ENCODE measurements at regions not wholly inside any gene's neighbourhood (a gene's known extent, or its start where the extent isn't known, plus 50 kb on each side); places are given as distances from the start of the nearest gene placed in this dataset.
"Not testable (repeated sequence)": the region's sequence is repeated elsewhere in the genome, so short reads cannot be mapped to it uniquely, and the experiment has no call there.

DNA sequence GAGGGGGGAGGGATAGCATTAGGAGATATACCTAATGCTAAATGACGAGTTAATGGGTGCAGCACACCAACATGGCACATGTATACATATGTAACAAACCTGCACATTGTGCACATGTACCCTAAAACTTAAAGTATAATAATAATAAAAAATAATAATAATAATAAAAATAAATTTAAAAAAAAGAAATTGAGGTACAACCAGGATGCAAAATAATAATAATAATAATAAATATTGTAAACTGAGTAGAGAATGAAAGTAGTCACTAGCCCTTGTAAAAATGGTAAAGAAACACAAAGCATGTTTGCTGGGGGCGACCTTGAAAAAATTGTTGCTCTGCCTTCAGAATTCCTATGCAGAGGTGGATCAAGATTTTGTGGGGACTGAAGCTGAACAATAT lies 249.7 kb upstream of the RBMS3 start:
- H3K36me3 ChIP-seq (ENCODE audit: insufficient read depth); H3K27ac Mint-ChIP-seq; H4K20me1 ChIP-seq (replicated peaks; ENCODE audit: insufficient read depth); H3K4me3 Mint-ChIP-seq; H3K4me3 ChIP-seq; H3K4me1 Mint-ChIP-seq; H3K27ac ChIP-seq (ENCODE audit: low read depth); H3K4me1 ChIP-seq (ENCODE audit: insufficient read depth); H3K4me2 ChIP-seq; ATAC-seq; H3K27me3 ChIP-seq (ENCODE audit: insufficient read depth); H3F3A ChIP-seq (replicated peaks; ENCODE audit: low read depth); H3K9me3 Mint-ChIP-seq; H3K79me2 ChIP-seq (replicated peaks; ENCODE audit: insufficient read depth); H3K9me2 ChIP-seq (ENCODE audit: insufficient read depth); H3K36me3 Mint-ChIP-seq (ENCODE audit: low read depth); H3K27me3 Mint-ChIP-seq (ENCODE audit: insufficient read depth, low read depth, poor library complexity); DNase-seq (ENCODE audit: low spot score); H2AFZ ChIP-seq: not testable (repeated sequence)

DNA sequence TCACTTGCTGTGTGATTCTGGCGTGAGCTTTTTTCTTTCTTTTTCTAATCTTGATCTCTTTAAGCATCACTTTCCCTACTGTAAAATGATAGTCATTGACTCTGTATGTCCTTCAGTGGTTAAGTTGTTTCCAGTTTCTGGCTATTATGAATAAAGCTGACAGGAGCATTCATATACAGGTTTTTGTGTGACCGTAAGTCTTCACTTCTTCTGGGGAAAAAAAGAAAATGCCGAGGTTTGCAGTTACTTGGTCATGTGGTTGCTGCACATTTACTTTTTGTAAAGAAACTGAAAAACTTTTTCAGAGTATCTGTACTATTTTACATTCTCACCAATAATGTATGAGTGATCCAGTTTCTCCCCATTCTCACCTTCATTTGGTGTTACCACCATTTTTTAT lies 247.4 kb upstream of the RBMS3 start:
- Histone ChIP-seq H3K4me1 (ENCODE audit: insufficient read depth) (no peaks in the 10 kb centered on the region), H3K27me3 (ENCODE audit: insufficient read depth) (no peaks in the 10 kb centered on the region), H3F3A (replicated peaks; ENCODE audit: low read depth) (no peaks in the 10 kb centered on the region), H3K4me3 (no peak overlapping the region), H3K9me2 (ENCODE audit: insufficient read depth) (no peaks in the 10 kb centered on the region), H3K36me3 (ENCODE audit: insufficient read depth) (no peaks in the 10 kb centered on the region), H3K27ac (ENCODE audit: low read depth) (no peak overlapping the region), H3K79me2 (replicated peaks; ENCODE audit: insufficient read depth) (no peaks in the 10 kb centered on the region), H4K20me1 (replicated peaks; ENCODE audit: insufficient read depth) (no peaks in the 10 kb centered on the region), H3K4me2 (no peak overlapping the region), H2AFZ (no peak overlapping the region)
- Mint-ChIP-seq H3K27me3 (ENCODE audit: insufficient read depth, low read depth, poor library complexity) (no peaks in the 10 kb centered on the region), H3K27ac (no peak overlapping the region), H3K36me3 (ENCODE audit: low read depth) (no peaks in the 10 kb centered on the region), H3K9me3 (no peaks in the 10 kb centered on the region; the same call in 2 of the 3 replicates), H3K4me1 (no peaks in the 10 kb centered on the region), H3K4me3 (no peak overlapping the region)
- DNase-seq (ENCODE audit: low spot score) (no peak), ATAC-seq (no peak)
- TF ChIP-seq REST (IDR thresholded peaks at IDR 0.05; ENCODE audit: unreplicated experiment) (no peak), EZH2 (IDR thresholded peaks at IDR 0.05; ENCODE audit: low read depth, unreplicated experiment) (no peak), EZH2phosphoT487 (IDR thresholded peaks at IDR 0.05; ENCODE audit: unreplicated experiment) (no peak), ZNF462 (CRISPR knock-in tag; IDR thresholded peaks at IDR 0.05) (no peak), ETS1 (IDR thresholded peaks at IDR 0.05) (no peak), POLR2AphosphoS5 (IDR thresholded peaks at IDR 0.05; ENCODE audit: low read depth) (no peak), CREB1 (CRISPR knock-in tag; IDR thresholded peaks at IDR 0.05; ENCODE audit: low read depth) (no peak), STAT1 (IDR thresholded peaks at IDR 0.05; ENCODE audit: unreplicated experiment) (no peak), ZNF114 (CRISPR knock-in tag; IDR thresholded peaks at IDR 0.05) (no peak), JUNB (IDR thresholded peaks at IDR 0.05; ENCODE audit: unreplicated experiment) (no peak)
- TF ChIP-seq, protein P1, sequence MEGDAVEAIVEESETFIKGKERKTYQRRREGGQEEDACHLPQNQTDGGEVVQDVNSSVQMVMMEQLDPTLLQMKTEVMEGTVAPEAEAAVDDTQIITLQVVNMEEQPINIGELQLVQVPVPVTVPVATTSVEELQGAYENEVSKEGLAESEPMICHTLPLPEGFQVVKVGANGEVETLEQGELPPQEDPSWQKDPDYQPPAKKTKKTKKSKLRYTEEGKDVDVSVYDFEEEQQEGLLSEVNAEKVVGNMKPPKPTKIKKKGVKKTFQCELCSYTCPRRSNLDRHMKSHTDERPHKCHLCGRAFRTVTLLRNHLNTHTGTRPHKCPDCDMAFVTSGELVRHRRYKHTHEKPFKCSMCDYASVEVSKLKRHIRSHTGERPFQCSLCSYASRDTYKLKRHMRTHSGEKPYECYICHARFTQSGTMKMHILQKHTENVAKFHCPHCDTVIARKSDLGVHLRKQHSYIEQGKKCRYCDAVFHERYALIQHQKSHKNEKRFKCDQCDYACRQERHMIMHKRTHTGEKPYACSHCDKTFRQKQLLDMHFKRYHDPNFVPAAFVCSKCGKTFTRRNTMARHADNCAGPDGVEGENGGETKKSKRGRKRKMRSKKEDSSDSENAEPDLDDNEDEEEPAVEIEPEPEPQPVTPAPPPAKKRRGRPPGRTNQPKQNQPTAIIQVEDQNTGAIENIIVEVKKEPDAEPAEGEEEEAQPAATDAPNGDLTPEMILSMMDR (conservative IDR thresholded peaks at IDR 0.05; ENCODE audit: low read depth in 2 of 2) = no peak
